Astrocyte (in vitro differentiated cells and primary cell): ENCODE measurements at regions not wholly inside any gene's neighbourhood (a gene's known extent, or its start where the extent isn't known, plus 50 kb on each side); places are given as distances from the start of the nearest gene placed in this dataset.

ENCODE experiments used
- EZH2 ChIP-seq: IDR thresholded peaks from 2 replicates; pipeline ENCODE4 v1.6.1; 2012; ENCODE audit warnings: mild to moderate bottlenecking, low read length, inconsistent platforms; ENCODE audit not compliant: insufficient read depth
- TF ChIP-seq, protein P1 (sequence below): IDR thresholded peaks from 2 replicates; pipeline ENCODE4 v1.5.1; 2011; ENCODE audit warnings: low read depth, mild to moderate bottlenecking, inconsistent platforms, low read length, moderate library complexity; ENCODE audit not compliant: insufficient read depth

DNA sequence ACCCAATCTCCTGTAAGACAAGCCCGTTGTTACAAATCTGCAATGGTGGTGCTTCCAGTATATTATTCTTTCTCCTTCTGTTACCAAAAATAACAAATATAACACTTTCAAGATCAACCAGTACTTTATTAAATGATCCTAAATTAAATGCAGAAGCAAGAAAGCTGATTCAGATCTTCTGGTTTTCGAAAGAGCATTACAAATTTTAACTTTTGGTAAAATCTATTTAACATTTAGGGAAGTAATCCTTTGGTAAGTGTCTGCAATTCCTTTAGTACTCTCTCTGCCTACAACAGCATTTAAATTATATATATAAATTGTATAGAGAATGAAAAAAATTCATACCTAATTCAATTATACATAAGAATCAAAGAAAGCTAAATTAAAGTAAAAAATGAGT is 198.6 kb upstream of the HMCN1 start:
- TF ChIP-seq, protein P1, sequence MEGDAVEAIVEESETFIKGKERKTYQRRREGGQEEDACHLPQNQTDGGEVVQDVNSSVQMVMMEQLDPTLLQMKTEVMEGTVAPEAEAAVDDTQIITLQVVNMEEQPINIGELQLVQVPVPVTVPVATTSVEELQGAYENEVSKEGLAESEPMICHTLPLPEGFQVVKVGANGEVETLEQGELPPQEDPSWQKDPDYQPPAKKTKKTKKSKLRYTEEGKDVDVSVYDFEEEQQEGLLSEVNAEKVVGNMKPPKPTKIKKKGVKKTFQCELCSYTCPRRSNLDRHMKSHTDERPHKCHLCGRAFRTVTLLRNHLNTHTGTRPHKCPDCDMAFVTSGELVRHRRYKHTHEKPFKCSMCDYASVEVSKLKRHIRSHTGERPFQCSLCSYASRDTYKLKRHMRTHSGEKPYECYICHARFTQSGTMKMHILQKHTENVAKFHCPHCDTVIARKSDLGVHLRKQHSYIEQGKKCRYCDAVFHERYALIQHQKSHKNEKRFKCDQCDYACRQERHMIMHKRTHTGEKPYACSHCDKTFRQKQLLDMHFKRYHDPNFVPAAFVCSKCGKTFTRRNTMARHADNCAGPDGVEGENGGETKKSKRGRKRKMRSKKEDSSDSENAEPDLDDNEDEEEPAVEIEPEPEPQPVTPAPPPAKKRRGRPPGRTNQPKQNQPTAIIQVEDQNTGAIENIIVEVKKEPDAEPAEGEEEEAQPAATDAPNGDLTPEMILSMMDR: no peak
- TF ChIP-seq EZH2: no peak
